HG03175 (cell line): ENCODE measurements at regions not wholly inside any gene's neighbourhood (a gene's known extent, or its start where the extent isn't known, plus 50 kb on each side); places are given as distances from the start of the nearest gene placed in this dataset.

ENCODE experiments used
- ATAC-seq: cut with Tn5 transposase; IDR thresholded peaks from one replicate; pipeline ENCODE4 v1.9.1; 2021; ENCODE audit warnings: mild to moderate bottlenecking, moderate library complexity; ENCODE audit not compliant: unreplicated experiment

- no peak for ATAC-seq
Observed at GRCh38 chr6:122307577-122307976, 91.9 kb upstream of the HSF2 start.

DNA sequence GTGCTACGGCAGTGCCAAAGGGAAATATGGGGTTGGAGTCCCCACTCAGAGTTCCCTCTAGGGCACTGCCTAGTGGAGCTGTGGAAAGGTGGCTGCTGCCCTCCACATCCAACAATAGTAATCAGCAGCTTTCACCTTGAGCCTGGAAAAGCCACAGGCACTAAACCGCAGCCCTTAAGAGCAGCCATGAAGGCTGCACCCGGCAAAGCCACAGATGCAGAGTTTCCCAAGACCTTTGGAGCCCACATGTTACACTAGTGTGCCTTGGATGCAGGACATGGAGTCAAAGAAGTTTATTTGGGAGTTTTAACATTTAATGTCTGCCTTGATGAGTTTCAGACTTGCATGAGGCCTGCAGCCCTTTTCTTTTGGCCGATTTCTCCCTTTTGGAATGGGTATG, 91.4 kb upstream of the HSF2 start:
- no peak for ATAC-seq

DNA sequence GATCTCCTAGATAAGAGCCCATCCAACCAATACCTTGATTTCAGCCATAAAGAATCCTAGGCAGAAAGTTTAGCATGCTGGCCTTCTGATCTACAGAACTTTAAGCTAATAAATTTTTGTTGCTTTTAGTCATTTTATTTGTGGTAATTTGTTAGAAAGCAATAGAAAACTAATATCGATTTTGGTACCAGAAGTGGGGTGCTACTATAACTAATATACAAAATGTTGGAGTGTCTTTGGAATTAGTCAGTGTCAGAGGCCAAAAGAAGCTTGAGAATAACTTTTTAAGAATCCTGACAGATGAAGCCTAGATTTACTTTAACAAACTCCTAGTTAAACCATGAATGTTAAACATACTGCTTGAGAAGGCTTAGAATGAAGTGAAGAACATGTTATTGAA, 83.6 kb upstream of the HSF2 start:
- no peak for ATAC-seq

DNA sequence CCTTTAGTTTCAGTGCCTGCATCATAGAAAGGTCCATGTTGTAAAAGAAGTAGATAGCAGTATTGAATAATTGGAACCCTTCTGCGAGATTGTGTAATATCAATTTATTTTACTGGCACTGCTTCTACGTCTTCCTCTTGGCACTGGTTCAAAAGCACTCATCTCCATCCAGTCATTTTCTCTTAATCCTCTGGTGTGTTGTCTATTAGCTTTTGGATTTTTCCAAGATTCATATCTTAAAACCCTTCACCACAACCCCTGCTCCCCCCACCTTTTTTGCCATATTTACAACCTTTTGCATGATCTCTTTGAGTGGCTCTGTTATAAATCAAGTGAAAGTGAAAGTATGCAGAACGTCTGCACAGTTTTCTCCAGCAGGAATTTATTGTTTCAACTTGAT, 76.6 kb upstream of the HSF2 start:
- no peak for ATAC-seq

- no peak for ATAC-seq
Observed at GRCh38 chr6:122323361-122323760, 76.1 kb upstream of the HSF2 start.

DNA sequence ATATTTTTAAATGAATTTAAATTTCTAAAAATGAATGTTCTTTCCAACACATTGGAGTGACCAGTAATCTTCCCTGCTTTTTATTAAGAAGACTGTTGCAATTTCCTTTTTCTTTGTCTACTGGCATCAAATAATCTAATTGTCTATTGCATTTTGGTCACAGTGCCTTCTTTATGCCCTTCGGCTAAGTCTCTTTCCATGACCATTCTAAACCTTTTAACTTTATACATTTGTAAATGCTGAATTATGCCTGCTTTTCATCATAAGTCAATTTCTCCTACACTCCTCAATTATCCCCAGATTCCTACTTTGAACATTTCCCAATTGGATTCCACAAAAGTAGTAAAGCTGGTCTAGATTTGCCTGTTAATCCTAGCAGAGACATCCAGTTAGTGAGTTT, 69.1 kb upstream of the HSF2 start:
- no peak for ATAC-seq

DNA sequence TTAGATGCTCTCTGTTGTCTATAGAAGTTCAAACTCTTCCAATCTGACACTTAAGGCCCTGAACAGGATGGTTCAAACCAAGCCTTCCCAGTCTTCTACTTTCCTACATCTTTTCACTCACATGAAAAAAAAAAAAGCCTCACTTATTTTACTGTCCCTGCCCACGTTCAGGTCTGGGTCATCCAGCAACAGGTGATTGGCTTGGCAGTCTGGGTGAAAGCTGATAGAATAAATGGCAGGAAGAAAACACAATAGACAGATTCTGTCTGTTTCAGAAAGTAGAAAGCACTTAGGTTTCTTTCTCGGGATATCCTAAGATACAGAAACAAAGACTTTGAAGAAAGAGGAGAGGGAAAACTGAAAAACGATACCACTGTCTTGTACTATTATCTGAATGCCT, 61.8 kb upstream of the HSF2 start:
- ATAC-seq, result no peak

DNA sequence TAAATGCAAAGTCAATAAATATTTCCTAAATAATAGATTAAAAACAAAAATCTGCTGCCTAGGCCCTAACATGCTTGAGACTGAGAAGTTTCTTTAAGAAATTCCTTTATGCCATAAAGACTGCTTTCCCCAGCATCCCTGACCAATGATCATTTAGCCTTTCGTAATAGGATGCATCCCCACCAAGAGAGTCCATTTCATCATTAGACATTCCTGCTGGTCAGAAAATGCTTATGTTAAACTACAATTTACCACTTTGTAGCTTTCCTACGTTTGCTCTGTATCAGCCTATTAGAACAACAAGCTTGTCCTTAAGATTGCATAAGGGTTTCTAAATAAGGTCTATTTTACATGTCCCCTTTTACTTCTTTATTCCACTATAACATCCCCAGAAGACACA, 59.8 kb upstream of the HSF2 start:
- no peak for ATAC-seq

DNA sequence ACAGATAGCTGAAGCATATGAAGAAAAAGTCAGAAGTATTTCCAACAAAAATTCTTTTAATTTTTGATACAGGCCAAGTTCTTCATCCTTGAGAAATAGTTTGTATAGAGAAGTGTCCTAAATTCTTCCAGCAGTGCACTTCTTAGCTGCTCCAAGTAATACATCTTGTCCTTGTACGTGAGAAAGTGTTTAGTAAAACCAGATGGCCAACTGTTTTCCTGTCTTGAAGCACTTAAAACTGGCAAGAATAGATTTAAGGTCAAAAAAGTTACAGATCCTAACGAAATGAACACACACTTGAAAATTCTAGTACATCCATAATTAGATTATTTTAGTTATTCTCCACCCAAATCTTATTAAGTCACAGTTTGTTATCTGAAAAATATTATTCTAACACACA, 52.2 kb upstream of the HSF2 start:
- ATAC-seq, result no peak

DNA sequence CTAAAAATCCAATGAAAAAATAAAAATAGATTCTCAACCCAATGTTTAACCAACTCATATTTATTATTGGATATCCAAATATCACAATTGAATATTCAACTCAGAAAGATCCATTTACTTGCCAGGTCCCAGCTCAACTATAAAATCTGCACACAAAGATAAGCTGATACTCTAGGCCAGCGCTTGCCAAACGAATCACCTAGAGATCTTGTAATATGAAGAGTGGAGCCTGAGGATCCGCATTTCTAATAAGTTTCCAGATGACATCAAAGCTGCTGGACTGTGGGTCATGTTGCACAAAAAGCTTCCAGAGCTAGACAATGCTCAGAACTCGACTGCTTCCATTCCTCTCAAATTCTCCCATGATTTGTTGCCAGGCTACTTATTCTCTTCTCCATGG, 51.7 kb upstream of the HSF2 start:
- ATAC-seq, result no peak
